HG03457 (cell line): ENCODE measurements at regions not wholly inside any gene's neighbourhood (a gene's known extent, or its start where the extent isn't known, plus 50 kb on each side); places are given as distances from the start of the nearest gene placed in this dataset.
"Not testable (repeated sequence)": the region's sequence is repeated elsewhere in the genome, so short reads cannot be mapped to it uniquely, and the experiment has no call there.

ENCODE experiments used
- ATAC-seq: cut with Tn5 transposase; IDR thresholded peaks from one replicate; pipeline ENCODE4 v1.9.1; 2021; ENCODE audit warnings: moderate number of reproducible peaks; ENCODE audit not compliant: unreplicated experiment

DNA sequence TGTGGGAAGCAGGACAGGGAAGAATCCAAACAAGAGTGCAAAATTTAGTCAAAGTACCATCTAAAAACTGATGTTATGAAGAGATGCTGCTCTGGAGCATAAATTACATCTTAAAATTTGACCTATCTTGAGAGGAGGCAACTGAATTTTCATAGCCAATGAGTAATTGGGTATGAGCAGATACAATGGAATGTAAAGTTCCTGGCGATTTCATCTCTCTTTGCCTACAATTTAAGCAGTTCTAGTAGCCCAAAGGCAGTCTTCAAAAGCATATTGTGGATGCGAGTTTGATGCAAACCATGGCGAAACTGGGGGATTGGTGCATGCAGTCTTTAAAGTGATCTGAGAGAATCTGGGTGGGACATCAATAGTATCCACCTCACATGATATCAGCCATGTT, 1265.9 kb downstream of the BRINP3 start:
- ATAC-seq: no peak

DNA sequence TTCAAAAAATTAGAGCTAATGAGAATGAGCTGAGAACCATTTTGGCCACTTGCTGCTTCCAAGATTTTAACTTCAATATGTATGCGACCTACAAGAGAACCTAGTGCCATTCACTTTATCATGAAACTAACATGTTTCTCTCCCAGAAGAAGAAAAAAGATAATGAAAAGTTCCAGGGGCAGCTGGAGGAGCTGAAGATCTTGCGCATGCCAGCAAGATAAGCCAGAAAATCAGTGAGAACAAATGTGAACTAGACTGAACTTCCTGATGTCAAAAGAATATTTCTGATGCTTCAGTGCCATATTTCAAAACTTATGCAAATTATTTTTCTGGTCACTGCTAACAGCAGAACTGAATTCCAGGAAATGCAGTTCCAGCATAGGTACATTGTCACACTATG, 1265.1 kb downstream of the BRINP3 start:
- ATAC-seq: no peak

DNA sequence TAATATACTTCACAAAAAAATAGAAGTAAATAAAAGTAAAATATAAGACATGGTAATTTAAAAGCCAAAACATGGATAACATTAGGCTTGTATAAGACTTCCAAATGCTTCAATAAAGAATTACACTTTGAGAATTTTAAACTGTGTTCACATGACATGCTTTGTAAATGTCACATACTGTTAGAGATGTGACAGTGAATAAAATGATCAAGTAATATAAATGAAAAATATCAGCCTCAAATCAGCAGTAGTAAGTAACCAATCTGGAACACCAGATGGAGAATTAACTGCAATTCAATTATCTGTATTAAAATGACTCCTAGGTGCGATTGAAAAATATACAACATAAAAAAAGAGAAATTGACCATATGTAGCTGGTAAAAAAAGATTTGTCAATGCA, 1260.8 kb downstream of the BRINP3 start:
- ATAC-seq: no peak

DNA sequence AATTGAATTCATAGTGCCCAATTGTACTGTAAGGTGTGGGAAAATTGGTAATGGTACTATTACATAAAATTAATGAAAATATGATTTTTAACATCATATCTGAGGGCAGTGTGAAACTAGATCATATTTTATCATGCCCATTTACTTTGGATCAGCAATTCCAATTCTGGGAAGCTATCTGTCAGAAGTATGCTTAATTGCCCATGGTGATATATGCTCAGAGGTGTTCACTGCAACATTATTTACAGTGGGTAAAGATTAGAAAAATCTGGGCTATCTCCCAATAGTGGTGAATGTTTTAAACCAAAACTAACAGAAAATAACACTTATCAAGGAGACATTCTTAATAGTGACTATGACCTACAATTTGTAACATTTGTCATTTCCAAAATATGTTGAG, 1260.0 kb downstream of the BRINP3 start:
- ATAC-seq: no peak

DNA sequence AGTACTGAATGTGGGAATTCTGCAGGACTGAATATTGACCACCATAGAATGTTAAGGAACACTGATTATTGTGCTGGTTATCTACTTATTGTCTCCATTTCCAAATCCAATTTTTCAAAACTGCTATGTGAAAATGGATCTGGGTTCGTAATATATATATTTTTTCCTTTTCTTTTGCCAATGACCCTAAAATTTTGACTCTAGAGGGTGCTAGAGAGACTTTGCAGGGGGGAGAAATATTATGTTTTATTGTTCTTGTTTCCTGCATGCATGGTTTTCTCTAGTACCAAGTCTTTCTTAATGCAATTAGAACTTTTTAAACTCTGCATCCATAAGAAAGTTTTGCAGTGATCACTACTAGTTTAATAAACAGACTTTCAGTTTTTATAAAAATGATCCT, 1256.9 kb downstream of the BRINP3 start:
- ATAC-seq: no peak

DNA sequence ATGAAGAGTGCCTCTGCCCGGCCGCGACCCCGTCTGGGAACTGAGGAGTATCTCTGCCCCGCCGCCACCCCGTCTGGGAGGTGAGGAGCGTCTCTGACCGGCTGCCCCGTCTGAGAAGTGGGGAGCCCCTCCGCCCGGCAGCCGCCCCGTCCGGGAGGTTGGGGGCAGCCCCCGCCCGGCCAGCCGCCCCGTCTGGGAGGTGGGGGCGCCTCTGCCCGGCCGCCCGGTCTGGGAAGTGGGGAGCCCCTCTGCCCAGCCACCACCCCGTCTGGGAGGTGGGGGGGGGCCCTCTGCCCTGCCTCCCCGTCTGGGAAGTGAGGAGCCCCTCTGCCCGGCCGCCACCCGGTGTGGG, 1251.9 kb downstream of the BRINP3 start:
- ATAC-seq: not testable (repeated sequence)

DNA sequence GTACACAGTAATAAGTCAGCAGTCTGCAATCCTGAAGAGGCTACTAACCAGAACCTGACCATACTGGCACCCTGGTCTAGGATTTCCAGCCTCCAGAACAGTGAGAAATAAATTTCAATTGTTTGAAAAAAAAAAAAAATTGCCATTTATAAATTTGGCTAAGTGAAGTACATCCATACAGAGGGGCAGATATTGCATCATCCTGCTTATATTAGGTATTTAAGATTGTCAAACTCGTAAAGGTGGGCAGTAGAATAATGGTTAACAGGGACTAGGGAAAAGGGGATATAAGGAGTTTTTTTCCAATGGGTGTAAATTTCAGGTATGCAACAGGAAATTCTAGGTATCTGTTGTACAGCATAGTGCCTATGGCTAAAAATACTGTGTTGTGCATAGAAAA, 1250.9 kb downstream of the BRINP3 start:
- ATAC-seq: no peak

DNA sequence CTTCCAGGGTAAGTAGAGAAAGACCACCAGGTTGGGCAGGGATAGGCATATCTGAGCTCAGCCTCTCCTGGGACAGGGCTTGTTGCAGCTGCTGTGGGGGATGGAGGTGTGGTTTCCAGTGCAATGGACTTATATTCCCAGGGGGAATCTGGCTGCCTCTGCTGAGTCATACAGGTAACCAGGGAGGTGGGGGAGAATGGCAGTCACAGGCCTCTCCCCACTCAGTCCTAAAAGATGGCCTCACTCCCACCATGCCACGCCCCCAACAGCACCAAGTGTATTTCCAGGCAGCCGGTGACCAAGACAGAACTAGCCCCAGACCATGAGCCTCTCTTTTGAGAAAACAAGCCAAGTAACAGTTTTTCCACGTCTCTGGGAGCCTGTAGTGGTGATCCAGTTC, 1240.7 kb downstream of the BRINP3 start:
- no peak for ATAC-seq

DNA sequence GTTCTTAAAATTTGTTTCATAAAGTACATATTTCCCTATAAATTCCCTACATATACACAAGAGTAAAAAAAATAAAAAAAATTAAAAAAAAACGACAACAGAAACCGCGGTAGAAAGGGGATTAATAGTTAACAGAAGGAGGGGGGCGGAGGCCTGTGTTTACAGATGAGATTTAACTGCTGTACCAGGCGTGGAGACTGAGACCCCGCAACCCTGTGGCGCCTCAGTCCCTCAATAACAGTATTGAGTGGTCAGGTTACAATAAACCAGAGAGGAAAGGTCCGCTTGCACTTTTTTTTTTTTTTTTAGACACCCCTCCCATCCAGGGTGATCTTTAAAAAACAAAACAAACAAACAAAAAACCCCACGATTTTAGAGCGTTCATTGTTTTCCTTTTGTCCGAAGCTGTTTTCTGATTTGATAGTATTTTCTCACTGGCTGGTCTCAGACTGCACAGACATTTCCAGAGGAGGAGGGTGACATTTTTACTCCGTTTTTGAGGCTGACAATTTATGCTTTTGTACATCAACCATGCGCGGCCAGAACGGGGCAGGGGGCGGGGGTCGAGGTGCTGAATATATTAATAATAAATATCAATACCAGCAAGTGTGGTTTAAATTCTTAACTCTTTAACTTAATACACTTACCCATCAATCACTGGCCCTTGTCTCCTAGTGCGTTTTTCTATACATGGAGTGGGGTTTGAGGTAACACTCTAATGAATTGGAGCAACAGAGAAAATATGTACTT, 1223.9 kb downstream of the BRINP3 start:
- no peak for ATAC-seq

DNA sequence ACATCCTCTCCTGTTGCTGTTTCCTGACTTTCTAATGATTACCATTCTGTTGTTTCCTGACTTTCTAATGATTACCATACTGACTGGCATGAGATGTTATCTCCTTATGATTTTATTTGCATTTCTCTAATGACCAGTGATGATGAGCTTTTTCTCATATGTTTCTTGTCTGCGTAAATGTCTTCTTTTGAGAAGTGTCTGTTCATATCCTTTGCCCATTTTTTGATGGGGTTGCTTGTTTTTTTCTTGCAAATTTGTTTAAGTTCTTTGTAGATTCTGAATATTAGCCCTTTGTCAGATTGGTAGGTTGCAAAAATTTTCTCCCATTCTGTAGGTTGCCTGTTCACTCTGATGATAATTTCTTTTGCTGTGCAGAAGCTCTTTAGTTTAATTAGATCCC, 1216.5 kb downstream of the BRINP3 start:
- not testable (repeated sequence) for ATAC-seq

DNA sequence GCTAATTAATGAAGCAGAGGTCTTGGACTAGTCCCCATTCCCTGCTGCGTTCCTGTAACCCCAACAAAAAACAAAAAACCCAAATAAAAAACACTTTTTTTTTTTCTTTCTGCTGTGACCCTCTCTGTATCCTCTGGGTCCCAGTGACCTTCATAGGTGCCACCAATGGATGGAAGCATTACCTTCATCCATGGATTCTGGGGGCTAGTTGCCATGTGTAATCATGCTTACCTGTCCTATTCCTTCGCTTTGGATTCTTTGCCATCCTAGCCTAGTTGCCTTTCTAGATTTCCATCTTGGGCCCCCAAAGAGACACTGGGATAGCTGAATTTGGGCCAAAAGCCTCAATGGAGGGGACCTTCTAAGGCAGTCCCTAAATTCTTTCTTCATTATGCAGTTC, 1208.7 kb downstream of the BRINP3 start:
- ATAC-seq: no peak

DNA sequence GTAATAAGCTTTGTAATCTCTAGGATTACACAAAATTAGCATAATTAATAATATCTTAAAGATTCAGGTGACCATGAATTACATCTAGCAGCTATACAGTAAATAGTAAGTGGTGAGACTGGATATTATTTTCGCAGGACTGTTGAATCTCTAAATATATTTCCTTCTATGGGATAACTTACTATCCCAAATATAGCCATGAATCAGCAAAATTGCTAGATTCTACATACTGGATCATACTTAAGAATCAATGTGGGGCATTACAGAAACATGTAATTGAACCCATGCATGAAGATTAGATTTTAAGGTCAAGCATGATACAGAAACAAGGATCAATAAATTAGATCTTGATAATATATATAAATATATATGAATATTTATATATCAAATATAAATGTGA, 1203.4 kb downstream of the BRINP3 start:
- no peak for ATAC-seq

DNA sequence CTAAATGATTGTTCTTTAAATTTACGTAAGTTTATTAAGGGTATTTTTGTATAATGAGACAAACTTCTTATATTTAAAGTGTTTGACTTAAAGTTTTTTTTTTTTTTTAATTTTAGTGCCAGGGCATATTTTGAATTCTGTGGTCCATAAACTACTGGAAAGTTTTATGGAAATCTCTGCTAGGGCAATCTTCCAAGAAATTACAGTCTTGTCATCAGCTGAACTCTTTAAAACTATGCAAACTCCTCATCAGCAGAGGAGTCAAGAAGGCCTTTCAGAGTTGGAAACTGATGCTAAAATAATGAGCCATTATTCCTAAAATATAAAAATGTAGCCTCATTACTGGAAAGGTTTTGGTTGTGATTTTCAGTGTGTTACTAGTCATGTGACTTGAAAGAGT, 1201.9 kb downstream of the BRINP3 start:
- no peak for ATAC-seq

DNA sequence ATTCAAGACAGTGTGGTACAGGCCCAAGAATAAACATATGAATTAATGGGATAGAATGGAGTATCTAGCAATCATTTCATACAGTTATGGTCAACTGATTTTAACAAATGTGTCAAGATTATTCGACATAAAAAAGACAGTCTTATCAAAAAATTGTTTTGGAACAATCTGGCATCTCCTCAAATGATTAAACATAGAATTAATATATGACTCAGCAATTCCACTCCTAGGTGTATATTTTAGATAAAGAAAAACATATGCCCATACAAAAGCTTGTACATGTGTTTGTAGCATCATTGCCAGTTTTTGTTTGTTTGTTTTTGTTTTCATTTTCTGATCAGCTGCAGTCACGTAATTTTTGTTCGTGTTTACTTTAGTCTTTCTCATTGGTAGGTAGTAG, 1188.3 kb downstream of the BRINP3 start:
- no peak for ATAC-seq

DNA sequence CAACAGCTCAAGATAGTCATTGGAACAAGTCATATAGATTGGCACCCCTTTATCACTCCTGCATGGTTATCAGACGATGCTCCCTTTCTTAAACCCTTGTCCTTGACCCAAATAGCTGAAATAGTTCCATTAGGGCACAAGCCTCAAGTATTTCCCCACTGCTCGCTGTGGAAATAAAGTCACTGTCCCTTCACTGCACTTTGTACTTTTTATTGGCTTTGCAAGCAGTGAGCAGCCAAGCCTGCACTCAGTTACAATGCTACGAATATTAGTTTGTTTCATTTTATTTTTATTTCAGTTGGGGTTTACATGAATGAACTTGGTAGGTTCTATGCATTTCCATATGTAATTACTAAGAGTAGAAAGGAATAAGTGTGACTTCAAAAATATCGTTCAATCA, 1176.4 kb downstream of the BRINP3 start:
- no peak for ATAC-seq

DNA sequence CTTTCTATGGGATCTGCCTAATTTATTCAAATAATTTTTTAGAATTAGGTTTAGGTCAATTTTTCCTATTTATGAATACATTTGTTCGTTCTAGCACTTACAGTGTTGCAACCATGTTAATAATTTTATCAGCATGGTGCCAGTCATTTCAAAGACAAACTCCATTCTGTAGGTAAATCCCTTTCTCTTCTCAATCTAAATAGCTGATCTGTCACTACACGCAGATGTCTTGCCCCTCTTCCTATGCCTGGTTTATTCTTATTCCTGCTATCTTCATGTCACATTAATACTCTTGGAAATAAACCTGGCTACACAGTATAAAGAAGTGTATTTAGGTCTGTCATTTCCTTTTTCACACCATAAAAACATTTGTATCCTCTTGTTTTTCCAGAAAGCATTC, 1172.4 kb downstream of the BRINP3 start:
- ATAC-seq: no peak

DNA sequence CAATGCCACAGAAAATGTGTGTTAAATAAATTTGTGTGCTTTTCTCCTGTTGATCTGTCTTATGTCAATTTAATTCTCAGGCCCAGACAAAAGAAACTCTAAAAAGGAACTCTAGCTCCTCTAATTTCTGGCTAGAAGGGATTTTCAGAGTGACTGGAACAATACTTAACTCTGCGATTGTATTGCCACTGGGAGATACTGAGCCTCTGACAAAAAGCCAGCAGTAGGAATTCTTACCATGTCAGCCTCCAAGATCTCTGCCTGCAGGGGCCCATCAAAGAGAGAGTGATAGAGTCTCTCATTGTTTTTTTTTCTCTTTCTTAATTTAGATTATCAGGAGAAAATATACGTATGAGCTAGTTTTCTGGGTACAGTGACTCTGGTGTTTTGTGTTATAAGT, 1165.7 kb downstream of the BRINP3 start:
- ATAC-seq: no peak

DNA sequence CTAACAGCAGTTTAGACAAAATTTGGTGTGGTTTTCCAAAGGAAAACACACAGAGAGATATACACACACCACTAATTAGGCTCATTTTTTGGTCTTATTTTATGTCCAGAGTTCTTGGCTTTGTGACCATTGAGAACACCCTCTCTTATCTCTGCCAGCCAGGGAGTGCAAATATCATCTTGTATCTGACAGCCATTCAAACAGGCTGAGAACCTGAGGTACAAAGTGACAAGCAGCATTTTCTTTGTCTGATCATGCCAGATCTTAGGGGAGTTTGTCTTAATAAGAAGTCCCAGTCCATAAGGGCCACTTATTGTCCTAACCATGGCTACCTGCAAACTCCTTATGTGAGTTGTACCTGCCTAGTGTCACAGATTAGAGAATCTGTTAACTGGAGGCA, 1165.2 kb downstream of the BRINP3 start:
- no peak for ATAC-seq

DNA sequence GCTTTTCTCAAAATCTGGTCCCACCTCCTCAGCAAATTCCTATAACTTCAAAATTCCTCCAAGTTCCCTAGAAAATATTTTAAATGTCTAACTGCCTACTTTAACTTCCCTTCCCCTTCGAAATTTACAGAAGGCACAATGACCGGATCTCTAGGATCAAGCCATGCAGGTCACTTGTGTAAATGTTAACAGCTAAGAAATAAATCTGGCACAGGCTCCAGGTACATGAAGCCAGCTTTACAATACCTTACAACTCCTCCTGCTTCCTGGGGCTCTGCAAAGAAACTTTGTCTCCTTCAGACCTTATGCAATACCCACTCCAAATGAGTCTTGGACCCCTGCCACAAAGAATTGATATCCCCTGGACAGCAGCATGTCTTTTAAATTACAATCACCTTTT, 1164.2 kb downstream of the BRINP3 start:
- no peak for ATAC-seq

DNA sequence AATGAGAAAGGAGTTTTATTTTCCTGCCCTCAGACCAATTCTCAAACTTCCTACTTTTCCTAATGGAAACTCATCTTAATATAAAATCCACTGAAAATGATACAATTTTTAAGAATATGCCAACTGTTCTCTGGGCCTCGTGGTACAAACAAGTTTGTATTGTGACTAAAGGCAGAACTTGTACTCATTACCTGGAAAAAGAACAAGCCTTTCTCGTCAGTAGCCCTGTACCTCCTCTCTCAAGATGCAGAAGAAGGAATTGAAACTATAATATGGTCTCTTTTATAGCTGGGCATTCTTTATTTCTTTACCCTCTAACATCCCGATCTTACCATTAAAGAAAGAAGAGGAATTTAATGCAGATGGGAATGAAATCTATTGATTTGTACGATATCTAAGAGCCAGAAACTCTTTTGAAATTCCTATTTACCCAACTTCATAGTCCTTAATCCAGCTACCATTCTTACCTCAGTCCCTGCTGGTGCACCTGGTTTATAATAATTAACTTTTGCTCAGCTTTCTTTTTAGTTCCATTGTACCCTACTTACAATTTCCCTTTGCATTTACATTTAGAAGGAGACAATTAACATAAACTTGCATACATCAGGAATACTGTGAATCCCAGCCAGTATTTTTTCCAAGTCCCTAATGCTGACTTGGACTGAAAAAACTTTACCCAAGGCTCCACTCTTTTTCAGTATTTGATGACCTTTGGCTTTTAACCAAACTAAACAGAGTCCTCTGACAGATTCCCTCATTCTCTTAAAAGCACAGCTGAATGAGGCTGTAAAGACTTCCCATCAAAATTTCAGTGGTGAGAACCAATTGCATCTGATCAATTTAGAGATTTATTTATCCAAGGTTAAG, 1162.4 kb downstream of the BRINP3 start:
- no peak for ATAC-seq

DNA sequence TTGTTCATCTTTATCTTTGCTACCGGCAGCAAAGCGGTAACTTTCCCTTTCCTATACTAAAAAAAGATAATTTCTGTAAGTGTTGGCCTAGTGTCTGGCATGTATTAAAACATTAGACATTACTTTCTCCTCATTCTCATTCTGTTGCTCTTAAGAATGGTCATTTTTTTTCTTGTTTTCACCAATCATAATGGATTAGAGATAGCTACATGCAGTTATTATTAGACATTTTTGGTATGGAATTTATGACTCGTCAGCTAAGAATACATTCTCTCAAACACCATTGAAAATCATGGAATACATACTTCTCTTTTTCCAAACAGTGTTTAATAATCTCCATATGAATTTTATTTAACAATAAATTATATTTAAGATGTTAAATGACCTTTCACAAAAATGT, 1154.6 kb downstream of the BRINP3 start:
- ATAC-seq: no peak

DNA sequence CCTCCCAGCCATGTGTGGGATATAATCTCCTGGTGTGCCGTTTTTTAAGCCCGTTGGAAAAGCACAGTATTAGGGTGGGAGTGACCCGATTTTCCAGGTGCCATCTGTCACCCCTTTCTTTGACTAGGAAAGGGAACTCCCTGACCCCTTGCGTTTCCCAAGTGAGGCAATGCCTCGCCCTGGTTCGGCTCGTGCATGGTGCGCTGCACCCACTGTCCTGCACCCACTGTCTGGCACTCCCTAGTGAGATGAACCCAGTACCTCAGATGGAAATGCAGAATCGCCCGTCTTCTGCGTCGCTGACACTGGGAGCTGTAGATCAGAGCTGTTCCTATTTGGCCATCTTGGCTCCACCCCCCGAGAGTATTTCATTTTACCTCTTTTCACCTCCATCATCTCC, 1146.6 kb downstream of the BRINP3 start:
- ATAC-seq: not testable (repeated sequence)
